ENCODE measurements at regions not wholly inside any gene's neighbourhood (a gene's known extent, or its start where the extent isn't known, plus 50 kb on each side); places are given as distances from the start of the nearest gene placed in this dataset.

DNA sequence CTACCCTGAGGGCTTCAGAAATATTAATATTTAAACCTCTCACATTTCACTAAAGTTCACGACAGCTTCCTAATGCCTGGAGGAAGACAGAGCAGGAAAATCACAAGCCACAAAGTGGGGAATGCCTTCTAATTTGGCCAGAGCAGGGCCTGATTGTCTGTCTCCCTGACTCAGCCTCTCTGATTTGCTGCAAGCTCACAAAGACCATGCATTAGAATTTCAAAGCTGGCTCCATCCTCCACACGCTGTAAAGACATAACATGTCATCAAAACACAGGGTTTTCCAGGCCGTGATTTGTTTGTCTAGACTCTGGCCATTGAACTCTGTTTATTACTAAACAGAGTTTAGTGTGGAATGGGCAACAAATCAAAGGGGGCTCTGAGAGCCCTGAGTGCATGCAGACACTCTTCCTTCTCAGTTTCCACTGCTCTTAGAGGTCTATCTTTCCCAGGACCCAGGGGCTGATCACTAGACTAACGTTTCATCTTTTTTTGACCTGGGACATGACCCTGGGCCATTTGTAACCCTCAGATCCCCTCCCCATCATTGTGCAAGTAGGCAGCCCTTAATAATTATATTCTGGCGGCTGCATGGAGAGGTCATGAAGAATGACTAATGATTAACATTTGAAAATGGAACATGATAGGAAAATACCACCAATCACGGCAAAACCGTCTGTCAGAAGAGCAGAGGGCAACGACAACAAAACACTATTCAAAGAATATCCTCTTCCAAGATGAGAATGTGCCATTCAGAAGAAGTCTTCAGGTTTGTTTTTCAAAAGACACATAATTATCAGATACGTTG, 140.2 kb downstream of the ENC1 start:
- DNase-seq (ENCODE audit: low read depth), result no peak

DNA sequence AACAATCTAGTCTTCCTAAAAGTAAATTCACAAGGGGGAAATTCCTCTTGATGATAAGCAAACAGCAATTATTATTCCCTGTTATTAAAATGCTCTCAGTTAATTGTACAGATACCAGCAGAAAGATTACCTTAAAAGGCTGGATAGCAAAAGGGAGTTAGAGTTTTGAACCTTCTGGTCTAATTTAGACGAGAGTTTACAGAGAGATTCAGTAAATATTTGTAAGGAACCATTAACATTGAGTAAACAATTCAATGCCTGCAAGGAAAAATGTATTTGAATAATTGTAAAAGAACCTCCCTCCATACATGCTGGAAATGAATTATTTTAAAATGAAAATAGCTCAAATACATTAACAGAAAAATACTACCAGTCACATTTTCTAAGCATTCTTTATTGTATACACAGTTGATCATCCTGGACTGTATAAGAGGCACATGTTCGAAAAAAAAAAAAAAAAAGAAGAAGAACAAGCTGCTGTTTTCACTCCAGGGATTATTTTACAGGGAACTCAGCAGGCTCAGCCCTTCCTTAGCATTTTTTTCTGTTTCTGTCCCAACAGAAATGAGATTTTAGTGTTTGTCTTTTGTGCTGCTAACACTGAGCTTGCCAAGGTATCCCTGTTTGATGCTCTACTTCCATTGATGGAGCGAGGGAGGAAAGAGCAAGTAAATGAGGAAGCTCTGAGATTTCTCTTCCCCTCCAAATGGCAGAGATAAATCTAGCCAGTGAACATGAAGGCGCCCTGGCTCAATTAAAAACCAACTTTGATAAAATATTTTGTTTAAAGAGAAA, 141.1 kb downstream of the ENC1 start:
- no peak for DNase-seq (ENCODE audit: low read depth)

DNA sequence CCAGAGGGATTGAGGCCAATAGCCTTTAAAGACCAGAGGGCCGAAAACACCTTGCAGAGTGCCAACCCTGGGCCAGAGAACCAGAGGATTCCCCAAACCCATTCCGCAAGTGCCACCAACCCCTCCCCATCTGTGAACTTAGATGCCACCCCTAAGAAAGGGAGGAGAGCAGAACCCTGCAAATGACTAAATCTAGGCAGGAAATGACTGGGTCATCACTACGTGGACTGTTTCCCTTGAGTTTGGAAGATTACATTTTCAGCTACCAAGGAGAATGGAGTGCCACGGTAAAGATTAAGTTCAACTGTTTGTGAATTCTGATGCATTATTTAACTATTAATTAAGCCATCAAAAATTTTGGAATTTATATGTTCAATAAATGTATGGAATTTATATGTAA, 142.8 kb downstream of the ENC1 start:
- DNase-seq (ENCODE audit: low read depth), result no peak

DNA sequence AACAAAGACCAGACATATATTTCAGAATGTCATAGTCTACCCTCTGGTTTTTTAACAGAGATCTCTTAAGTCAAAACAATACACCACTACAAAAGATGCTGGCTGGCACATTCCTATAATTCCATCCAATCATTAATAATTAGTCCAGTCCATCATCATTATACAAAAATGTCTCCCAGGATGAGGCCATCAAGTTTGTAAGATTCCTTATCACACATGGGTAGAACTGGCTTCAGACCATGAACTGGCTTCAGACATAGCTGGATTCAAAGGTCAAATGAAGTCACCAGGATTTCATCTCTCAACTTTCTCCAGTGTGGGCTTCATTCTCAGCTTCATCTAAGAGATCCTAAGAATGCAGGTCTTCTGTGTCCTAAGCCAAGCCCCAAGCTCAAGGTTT, 147.1 kb downstream of the ENC1 start:
- DNase-seq (ENCODE audit: low read depth), result peak; percentile 5

DNA sequence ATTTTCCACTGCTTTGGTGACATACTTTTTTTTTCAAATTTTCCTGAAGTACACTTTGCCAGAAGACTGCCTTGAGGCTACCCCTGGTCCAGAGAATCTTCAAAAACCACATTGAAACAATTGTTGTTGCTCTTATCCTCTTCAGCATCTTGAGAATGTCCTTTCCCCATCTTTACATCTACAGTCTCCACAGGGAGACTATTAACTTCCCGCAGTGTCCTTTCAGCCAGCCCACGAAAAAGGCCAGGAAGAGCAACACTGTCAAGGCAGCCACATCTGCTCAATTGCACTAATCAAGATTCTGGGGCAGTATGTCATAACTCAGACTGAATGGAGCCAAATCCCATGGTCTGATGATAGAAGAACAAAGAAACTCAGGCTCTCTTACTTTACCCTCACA, 148.3 kb downstream of the ENC1 start:
- peak; percentile 7 for DNase-seq (ENCODE audit: low read depth)

DNA sequence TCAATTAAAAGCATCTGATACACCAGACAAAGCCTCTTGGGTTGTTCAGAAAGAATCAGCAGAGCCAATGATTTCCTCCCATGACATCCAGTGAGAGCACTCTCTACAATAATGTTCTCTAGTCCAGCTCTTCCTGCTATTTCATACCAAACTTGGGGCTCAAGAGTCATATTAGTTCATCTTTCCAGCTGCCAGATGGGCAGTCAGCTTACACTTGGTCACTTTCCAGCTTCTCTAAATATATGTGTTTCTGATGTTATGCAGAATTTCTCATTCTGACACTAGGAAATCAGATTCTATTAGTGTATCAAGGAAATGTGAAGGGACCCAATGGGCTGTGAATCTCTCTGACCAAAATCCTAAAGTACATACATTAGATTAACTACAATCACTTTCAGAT, 148.9 kb downstream of the ENC1 start:
- DNase-seq (ENCODE audit: low read depth), result no peak

DNA sequence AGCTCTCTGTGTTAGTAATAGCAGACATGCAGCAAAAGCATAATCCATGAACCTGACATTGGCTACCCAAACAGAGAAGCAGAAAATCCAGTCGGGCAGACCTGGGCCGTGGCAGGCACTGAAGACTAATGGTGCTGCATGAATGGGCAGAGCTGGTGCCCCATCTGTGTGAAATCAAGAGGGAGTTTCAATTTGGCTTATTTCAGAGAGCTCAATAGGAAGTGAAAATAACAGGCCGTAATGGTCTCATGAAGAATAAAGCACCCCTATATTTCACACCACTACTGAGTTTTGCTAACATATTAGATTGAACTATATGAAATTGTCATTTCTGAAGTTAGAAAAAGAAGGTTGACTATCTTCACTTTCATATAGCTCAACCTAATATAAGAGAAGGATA, 149.7 kb downstream of the ENC1 start:
- DNase-seq (ENCODE audit: low read depth), result no peak

DNA sequence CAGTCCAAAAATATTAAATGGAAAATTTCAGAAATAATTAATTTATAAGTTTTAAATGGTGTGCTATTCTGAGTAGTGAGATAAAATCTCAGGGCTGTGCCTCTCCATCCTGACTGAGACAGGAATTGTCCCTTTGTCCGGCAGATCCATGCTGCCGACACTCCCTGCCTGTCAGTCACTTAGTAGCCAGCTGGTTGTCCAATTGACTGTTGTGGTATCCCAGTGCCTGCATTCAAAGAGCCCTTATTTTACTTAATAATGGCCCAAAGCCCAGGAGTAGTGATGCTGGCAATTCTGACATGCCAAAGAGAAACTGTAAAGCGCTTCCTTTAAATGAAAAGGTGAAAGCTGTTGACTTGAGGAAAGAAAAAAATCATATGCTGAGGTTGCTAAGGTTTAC, 157.5 kb downstream of the ENC1 start:
- DNase-seq (ENCODE audit: low read depth), result no peak

DNA sequence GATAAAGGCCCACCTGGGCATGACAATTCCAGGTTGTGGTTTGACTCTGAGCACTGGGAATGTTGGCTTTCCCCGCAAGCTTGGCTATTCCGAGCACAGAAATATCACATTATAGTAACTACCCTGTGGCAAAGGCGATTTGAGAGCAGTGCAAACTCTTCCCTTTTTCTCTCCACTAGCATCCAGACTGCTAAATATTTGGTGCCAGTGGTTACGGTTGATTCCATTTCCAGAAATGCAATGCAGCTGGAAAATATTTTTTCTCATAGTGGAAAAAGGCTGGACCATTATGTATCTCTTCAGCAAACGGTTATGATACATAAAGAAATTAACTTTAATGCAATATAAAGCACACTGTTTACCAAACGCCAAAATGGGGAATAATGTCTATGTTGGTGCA, 158.0 kb downstream of the ENC1 start:
- DNase-seq (ENCODE audit: low read depth), result no peak

DNA sequence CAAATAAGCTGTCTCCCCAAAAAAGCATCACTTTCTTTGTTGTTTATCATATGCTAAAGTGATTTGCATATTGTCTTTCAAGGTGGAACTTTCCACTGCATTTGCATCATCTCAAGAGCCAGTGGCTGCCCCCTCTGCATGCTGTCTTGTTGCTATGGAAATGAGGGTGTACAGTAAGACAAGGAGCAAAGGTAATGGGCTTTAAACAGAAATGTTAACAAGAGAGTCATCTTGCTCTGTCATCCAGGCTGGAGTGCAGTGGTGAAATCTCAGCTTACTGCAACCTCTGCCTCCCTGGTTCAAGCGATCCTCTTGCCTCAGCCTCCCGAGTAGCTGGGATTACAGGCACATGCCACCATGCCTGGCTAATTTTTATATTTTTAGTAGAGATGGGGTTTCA, 159.2 kb downstream of the ENC1 start:
- peak; percentile 8 for DNase-seq (ENCODE audit: low read depth)

DNA sequence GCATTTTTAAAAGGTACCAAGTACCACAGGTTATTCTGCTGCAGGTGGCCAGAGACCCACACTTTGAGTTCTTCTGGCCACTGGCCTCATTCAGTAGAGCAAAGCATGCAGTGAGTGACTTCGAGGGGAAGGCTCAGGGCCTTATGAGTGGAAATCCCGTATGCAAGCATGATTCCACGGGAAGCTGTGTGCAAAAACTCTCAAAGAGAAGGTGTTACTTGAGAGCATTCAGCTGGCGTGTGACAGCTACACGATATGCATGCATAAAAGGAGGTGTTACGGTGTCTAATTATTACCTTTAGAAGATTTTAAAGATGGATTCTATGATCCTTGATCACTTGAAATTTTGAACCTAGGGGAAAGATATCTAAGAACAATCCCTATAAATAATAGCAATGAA, 160.3 kb downstream of the ENC1 start:
- DNase-seq (ENCODE audit: low read depth), result no peak

DNA sequence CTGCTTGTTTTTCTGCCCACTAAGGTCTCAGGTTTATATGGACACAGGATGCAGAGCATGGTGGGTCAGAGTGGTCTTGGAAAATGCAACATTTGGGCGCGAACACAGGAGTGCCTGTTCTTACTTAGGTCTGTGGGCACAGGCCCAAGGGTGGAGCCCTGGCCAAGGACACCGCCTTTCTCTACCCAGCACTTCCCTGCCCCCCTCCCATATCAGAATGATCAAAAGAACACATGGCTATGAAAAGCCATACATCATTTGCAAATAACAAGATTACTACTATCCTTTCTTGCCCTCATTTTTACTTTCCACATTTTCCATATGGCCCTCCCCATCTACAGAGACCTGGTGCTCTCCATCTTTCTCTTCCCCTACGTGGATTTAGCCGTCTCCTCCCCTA, 162.2 kb downstream of the ENC1 start:
- DNase-seq (ENCODE audit: low read depth), result no peak

DNA sequence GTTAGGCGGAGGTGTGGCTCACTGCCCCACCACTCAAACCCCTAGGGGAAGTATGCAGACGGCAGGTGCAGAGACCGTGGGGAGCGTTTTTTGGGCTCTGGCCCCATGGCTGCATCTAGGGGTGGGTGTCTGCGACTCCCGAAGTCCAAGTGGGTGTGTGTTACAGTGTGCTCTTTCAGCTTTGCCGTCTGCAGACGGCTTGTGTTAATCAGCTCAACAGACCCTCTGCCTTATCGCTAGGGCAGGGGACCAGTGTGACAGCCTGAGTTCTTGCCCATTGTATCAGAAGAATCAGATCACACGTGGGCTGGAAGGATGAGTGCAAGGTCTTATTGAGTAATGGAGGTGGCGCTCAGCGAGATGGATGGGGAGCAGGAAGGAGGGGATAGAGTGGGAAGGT, 162.8 kb downstream of the ENC1 start:
- DNase-seq (ENCODE audit: low read depth), result no peak

DNA sequence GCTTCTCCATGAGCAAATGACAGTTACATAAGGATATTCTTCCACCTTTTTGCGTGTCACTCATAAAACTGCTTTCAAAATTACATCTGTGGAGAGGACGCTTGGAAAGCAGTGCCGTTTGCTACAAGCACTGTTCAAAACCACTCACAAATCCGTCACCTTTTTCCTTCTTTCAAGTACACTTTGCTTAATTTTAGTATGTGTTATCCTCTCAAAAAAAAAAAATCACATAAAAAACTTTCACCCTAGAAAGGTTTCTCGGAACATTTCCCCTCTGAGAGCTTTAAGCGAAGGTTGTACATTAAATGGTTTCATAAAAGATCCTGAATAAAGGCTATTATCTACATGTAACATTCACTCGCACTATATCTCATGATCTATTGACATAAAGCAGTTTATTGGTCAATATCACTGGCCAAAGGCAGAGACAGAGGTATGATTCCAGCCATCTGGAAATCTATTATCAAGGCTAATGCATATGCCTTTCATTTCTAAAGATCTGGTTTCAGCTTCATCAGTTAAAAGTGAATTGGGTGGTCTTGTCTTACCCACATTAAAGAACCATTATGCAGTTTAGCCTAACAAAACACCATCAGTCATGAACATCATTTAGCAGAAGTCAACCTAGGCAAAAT, 163.6 kb downstream of the ENC1 start:
- DNase-seq (ENCODE audit: low read depth), result no peak

DNA sequence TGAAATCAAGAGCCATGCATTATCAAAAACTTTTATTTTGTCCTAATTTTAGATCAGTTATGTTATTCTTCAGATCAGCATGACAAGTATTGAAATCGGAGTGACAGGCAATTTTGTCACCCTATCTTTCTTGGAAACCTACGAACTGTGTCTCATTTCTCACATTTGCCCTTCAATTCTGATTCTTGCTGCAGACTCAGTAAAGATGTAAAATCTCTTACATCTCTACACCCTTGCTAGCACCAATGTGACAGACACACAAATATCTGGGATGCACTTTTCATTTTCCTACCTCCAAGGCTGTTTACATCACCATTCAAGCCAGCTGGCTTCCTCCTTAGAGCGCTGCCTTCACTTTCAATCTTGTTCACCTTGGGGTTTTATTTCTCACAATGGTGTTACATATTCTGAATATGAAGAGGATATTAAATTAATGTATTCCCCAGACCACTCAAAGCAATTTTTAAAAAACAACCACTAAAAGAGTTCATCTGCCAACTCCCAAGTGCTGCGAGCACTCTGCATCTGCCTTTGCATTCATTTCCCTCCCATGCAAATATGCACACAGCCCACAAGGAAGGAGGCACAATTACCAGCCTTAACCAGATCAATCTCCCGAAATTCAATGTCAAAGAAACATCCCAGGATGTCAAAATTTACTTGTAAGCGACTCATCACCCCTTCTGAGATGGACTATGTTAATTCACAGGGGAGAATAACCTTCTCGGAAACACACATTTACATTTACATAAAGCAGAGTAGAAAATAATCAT, 164.3 kb downstream of the ENC1 start:
- no peak for DNase-seq (ENCODE audit: low read depth)

DNA sequence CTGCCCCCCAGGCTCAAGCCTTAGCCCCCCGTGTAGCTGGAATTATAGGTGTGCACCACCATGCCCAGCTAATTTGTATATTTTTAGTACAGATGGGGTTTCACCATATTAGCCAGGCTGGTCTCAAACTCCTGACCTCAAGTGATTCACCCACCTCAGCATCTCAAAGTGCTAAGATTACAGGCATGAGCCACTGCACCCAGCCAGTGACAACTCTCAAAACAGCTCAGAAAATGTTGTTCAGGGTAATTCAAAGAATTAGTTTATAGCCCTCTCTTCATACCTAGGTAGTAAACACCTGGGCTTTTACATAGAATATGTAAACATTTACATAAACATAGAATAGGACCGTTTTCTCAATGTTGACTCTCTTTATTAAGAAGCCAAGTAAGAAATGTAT, 168.7 kb downstream of the ENC1 start:
- DNase-seq (ENCODE audit: low read depth), result no peak

DNA sequence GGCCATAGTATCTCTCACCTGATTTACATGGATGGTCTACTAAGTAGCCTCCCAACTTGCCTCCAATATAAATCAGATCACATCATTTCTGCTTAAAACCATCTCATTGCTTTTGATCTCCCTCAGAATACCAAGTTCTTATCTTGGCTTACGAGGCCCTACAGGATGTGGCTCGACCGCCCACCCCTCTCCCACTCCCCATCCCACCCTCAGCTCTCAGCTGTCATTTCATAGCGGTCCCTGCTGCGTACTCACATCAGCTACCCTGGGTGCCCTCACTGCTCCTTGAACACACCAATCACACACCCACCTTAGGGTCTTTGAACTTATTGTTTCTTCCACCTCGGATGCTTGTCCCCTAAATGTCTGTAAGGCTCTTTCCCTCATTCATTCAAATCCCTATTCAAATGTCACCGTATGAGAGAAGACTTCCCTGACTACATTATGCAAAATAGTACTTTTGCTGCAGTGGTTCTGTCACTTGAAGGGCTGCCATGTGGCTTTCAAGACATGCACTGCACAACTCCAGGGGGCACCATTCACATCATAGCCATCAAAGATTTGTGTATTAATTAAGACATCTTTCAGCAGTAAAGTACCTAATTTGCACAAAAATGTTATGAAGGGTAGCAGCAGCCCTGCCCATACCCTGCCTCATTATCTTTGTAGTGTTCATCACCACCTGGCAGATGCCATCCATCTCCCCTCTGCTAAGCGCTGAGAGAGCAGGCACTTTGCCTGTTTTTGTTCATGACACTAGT, 171.1 kb downstream of the ENC1 start:
- DNase-seq (ENCODE audit: low read depth), result no peak

DNA sequence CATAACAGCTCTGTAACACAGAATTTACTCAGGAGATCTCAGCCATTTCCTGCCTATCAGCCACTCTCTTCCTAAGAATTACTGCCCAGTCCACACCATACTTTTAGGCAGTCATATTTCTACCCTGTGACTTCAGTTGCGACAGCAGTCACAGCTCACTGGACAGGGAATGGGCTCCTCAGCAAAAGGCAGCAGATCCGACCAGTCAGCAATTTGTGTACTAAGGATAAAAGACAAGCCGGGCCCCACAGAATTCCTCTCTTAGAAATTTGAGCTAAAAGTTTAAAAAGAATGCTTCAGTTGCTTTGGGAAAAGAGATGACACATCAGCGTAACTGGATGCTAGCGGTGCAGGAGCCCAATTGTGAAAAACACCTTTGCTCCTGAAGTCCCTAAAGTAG, 172.1 kb downstream of the ENC1 start:
- no peak for DNase-seq (ENCODE audit: low read depth)

DNA sequence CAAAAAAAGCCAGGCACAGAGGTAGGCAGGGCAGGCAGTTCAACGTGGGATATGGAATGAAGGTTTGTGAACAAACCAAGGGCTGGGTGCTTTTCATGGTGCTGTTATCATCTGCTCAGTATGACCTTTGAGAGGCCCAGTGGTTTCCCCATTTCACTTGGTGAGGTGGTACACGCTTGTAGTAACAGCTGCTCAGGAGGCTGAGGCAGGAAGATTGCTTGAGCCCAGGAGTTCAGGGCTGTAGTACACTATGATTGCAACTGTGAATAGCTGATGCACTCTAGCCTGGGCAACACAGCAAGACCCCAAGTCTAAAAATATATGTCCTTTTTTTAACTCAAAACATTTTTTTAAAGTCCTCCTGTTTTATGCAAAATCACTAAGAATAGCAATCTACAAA, 174.8 kb downstream of the ENC1 start:
- no peak for DNase-seq (ENCODE audit: low read depth)

DNA sequence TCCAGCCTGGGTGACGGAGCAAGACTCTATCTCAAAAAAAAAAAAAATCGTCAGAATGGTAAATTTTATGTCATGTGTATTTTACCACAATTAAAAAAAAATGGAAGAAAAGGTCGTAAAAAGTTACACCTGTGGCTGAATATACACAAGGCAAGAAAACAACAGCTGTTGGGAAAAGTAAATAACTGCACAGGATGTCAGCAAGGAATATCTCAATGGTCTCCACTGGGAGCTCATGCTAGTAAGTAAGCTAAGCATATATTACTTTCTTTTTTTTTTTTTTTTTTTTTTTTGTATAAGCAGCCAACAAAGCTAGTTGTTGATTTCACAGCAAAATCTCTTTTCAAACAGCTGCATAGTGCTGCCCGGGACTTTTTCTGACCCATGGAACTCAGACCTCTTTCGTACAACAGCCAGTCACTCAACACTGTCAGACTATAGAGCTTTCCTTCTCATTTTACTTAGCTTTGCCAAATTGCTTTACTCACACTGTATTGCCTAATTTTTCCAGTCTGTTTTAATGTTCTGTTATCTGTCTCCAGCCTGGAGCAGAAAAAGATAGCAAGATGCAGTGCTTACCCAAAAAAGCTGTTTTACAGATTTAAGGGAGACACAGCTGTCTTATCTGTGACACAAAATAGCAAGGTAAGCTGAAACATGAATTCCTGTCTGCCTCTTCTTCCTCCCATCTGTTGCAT, 175.9 kb downstream of the ENC1 start:
- DNase-seq (ENCODE audit: low read depth), result peak; percentile 66

DNA sequence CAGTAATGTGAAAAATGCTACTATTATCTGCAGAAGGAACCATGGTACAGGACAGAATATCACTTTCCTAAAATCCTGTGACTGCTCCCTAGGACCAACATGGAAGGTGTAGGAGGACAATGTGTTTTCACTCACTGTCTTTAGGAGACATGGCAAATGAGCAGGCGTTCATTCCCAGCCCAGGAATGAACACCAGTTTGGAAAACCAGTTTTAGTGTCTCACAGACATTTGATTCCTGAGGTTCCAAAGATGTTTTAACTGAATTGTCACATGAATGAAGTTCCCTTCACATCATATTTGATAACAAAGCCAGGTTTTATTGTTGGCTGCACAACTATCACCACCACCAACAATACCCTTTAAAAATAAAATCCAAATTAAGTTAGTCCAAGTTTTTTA, 178.2 kb downstream of the ENC1 start:
- no peak for DNase-seq (ENCODE audit: low read depth)
